ENCODE measurements at regions not wholly inside any gene's neighbourhood (a gene's known extent, or its start where the extent isn't known, plus 50 kb on each side); places are given as distances from the start of the nearest gene placed in this dataset.

DNA sequence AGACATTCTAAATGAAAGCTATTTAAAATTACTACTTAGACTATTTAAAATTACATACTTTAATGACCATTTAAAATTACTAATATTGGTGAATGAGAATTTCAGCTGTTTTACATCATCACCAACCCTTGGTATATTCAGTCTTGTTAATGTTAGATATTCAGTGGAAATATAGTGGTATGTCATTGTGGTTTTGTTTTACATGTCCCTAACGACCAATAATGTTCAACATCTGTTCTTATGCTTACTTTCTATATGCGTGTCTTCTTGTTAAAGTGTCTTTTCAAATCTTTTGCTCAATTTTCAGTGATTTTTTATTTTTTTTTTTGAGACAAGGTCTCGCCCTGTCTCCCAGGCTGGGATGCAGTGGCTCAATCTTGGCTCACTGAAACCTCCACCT is 279.3 kb upstream of the TARS1 start (continued):
- TF ChIP-seq, protein P1, sequence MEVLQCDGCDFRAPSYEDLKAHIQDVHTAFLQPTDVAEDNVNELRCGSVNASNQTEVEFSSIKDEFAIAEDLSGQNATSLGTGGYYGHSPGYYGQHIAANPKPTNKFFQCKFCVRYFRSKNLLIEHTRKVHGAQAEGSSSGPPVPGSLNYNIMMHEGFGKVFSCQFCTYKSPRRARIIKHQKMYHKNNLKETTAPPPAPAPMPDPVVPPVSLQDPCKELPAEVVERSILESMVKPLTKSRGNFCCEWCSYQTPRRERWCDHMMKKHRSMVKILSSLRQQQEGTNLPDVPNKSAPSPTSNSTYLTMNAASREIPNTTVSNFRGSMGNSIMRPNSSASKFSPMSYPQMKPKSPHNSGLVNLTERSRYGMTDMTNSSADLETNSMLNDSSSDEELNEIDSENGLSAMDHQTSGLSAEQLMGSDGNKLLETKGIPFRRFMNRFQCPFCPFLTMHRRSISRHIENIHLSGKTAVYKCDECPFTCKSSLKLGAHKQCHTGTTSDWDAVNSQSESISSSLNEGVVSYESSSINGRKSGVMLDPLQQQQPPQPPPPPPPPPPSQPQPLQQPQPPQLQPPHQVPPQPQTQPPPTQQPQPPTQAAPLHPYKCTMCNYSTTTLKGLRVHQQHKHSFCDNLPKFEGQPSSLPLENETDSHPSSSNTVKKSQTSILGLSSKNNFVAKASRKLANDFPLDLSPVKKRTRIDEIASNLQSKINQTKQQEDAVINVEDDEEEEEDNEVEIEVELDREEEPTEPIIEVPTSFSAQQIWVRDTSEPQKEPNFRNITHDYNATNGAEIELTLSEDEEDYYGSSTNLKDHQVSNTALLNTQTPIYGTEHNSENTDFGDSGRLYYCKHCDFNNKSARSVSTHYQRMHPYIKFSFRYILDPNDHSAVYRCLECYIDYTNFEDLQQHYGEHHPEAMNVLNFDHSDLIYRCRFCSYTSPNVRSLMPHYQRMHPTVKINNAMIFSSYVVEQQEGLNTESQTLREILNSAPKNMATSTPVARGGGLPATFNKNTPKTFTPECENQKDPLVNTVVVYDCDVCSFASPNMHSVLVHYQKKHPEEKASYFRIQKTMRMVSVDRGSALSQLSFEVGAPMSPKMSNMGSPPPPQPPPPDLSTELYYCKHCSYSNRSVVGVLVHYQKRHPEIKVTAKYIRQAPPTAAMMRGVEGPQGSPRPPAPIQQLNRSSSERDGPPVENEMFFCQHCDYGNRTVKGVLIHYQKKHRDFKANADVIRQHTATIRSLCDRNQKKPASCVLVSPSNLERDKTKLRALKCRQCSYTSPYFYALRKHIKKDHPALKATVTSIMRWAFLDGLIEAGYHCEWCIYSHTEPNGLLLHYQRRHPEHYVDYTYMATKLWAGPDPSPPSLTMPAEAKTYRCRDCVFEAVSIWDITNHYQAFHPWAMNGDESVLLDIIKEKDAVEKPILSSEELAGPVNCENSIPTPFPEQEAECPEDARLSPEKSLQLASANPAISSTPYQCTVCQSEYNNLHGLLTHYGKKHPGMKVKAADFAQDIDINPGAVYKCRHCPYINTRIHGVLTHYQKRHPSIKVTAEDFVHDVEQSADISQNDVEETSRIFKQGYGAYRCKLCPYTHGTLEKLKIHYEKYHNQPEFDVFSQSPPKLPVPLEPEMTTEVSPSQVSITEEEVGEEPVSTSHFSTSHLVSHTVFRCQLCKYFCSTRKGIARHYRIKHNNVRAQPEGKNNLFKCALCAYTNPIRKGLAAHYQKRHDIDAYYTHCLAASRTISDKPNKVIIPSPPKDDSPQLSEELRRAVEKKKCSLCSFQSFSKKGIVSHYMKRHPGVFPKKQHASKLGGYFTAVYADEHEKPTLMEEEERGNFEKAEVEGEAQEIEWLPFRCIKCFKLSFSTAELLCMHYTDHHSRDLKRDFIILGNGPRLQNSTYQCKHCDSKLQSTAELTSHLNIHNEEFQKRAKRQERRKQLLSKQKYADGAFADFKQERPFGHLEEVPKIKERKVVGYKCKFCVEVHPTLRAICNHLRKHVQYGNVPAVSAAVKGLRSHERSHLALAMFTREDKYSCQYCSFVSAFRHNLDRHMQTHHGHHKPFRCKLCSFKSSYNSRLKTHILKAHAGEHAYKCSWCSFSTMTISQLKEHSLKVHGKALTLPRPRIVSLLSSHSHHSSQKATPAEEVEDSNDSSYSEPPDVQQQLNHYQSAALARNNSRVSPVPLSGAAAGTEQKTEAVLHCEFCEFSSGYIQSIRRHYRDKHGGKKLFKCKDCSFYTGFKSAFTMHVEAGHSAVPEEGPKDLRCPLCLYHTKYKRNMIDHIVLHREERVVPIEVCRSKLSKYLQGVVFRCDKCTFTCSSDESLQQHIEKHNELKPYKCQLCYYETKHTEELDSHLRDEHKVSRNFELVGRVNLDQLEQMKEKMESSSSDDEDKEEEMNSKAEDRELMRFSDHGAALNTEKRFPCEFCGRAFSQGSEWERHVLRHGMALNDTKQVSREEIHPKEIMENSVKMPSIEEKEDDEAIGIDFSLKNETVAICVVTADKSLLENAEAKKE (CRISPR knock-in tag; IDR thresholded peaks at IDR 0.05): no peak
- no peak for TF ChIP-seq ZNF331 (CRISPR knock-in tag; IDR thresholded peaks at IDR 0.05; ENCODE audit: low read depth)

DNA sequence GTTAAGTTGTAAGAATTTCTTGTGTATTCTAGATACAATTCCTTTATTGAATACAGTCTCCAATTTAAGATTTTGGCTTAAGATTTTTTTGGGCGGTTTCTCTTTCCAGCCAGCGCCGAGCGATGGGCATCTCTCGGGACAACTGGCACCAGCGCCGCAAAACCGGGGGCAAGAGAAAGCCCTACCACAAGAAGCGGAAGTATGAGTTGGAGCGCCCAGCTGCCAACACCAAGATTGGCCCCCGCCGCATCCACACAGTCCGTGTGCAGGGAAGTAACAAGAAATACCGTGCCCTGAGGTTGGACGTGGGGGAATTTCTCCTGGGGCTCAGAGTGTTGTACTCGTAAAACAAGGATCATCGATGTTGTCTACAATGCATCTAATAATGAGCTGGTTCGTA is 278.7 kb upstream of the TARS1 start:
- Mint-ChIP-seq H3K27me3 (ENCODE audit: insufficient read depth, low read depth, poor library complexity) (peaks cover 2% of the 10 kb centered on the region), H3K4me1 (no peaks in the 10 kb centered on the region), H3K36me3 (ENCODE audit: low read depth) (no peaks in the 10 kb centered on the region), H3K27ac (no peak overlapping the region), H3K4me3 (no peak overlapping the region), H3K9me3 (peaks cover 6% of the 10 kb centered on the region; the same call in 2 of the 3 replicates)
- no peak for DNase-seq (ENCODE audit: low spot score)
- no peak overlapping the region; the same call in 1 of the 2 replicates for H2AFZ ChIP-seq
- ATAC-seq: no peak
- no peak overlapping the region for H3K4me2 ChIP-seq
- H3K79me2 ChIP-seq (replicated peaks; ENCODE audit: insufficient read depth): no peaks in the 10 kb centered on the region
- no peaks in the 10 kb centered on the region for H3K4me1 ChIP-seq (ENCODE audit: insufficient read depth)
- H3K36me3 ChIP-seq (ENCODE audit: insufficient read depth): no peaks in the 10 kb centered on the region
- no peaks in the 10 kb centered on the region for H3K9me2 ChIP-seq (ENCODE audit: insufficient read depth)
- no peaks in the 10 kb centered on the region for H3K27me3 ChIP-seq (ENCODE audit: insufficient read depth)
- no peak overlapping the region for H3K27ac ChIP-seq (ENCODE audit: low read depth)
- no peak overlapping the region for H3K4me3 ChIP-seq
- no peaks in the 10 kb centered on the region for H3F3A ChIP-seq (replicated peaks; ENCODE audit: low read depth)
- no peaks in the 10 kb centered on the region for H4K20me1 ChIP-seq (replicated peaks; ENCODE audit: insufficient read depth)
- TF ChIP-seq CREB1 (CRISPR knock-in tag; IDR thresholded peaks at IDR 0.05; ENCODE audit: low read depth) (no peak), ZNF114 (CRISPR knock-in tag; IDR thresholded peaks at IDR 0.05) (no peak), EZH2 (IDR thresholded peaks at IDR 0.05; ENCODE audit: low read depth, unreplicated experiment) (no peak)
- TF ChIP-seq, protein P1 (CRISPR knock-in tag; IDR thresholded peaks at IDR 0.05): no peak
- TF ChIP-seq, protein P2, sequence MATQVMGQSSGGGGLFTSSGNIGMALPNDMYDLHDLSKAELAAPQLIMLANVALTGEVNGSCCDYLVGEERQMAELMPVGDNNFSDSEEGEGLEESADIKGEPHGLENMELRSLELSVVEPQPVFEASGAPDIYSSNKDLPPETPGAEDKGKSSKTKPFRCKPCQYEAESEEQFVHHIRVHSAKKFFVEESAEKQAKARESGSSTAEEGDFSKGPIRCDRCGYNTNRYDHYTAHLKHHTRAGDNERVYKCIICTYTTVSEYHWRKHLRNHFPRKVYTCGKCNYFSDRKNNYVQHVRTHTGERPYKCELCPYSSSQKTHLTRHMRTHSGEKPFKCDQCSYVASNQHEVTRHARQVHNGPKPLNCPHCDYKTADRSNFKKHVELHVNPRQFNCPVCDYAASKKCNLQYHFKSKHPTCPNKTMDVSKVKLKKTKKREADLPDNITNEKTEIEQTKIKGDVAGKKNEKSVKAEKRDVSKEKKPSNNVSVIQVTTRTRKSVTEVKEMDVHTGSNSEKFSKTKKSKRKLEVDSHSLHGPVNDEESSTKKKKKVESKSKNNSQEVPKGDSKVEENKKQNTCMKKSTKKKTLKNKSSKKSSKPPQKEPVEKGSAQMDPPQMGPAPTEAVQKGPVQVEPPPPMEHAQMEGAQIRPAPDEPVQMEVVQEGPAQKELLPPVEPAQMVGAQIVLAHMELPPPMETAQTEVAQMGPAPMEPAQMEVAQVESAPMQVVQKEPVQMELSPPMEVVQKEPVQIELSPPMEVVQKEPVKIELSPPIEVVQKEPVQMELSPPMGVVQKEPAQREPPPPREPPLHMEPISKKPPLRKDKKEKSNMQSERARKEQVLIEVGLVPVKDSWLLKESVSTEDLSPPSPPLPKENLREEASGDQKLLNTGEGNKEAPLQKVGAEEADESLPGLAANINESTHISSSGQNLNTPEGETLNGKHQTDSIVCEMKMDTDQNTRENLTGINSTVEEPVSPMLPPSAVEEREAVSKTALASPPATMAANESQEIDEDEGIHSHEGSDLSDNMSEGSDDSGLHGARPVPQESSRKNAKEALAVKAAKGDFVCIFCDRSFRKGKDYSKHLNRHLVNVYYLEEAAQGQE (IDR thresholded peaks at IDR 0.05; ENCODE audit: unreplicated experiment): no peak

Measured in GM23338 (cell line).